ENCODE measurements at regions not wholly inside any gene's neighbourhood (a gene's known extent, or its start where the extent isn't known, plus 50 kb on each side); places are given as distances from the start of the nearest gene placed in this dataset.

- no peak for ATAC-seq
Observed at GRCh38 chr2:204184226-204184625, 247.7 kb downstream of the ICOS start.

DNA sequence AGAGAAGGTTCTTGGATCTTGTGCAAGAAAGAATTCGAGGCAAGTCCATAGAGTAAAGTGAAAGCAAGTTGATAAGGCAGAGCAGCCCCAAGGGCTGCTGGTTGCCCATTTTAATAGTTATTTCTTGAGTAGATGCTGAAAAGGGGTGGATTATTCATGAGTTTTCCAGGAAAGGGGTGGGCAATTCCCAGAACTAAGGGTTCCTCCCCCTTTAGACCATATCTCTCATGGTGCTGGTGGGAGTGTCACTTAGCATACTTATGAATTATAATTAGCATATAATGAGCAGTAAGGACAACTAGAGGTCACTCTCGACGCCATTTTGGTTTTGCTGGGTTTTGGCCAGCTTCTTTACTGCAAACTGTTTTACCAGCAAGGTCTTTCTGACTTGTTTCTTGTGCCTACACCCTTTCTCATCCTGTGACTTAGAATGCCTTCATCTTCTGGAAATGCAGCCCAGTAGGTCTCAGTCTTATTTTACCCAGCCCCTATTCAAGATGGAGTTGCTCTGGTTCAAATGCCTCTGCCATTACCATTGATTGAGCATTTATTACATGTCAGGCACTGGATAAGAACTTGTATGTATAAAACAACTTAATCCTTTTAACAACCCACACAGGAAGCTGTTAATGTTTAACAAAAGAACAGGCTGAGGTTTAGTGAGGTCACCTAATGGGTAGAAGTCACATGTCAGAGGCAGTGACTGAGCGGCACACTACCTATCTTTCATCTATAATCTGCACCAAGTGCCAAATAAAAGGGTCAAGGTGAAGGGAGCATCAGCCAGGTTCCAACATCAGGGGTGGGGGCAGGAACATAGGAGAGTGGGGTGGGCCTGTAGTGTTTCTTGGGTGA, 250.9 kb downstream of the ICOS start:
- ATAC-seq: no peak

DNA sequence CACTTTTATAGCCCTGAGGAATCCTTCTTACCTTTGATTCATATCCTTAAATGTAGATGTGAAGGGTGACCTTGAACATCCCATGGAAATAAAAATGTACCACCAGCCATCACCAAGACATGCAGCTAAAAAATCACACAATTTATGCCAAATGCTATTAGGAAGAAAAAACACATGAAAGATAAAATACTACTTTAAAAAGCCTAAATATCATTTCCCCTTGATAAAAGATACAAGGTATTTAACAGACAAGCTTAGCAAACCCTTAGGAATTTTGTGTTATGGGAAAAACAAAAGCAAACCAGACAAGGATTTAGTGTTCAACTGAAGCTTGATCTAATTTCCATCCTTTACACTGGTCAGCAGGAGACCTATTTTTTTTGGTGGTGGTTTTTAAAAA, 255.0 kb downstream of the ICOS start:
- no peak for ATAC-seq

GRCh38 chr2:204195498-204195897, 258.9 kb downstream of the ICOS start:
- no peak for ATAC-seq

DNA sequence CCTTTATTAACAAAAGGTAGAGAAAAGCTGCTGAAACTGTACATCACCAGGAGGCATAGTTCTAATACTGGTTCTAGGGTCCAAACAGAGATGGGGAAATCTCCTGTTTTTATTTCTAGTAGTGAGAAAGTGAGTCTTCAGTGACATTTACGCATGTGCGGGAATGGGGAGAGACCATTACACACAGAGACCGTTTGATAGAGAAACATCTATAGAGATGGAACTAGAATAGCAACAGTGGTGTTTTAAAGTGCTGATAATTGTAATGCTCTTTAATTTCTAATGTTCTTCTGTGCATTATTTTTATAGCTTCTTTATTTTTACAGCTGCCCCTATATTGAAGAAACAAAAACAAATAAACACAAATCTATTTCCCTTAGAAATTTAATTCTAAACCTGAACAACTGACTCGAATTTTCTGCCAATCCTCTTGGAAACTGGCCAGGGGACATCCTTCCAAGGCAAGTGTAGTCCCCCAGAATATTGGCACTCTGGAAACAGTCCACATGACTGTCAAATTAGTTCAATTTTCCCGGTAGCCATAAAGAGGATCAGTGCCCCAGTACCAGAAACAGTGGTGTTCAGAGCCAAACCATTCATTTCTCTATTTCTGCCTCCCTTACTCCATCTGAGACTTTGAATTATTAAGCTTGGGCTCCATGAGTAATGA, 260.9 kb downstream of the ICOS start:
- no peak for ATAC-seq

- peak; percentile 54 for ATAC-seq
Observed at GRCh38 chr2:204199357-204199756, 262.8 kb downstream of the ICOS start.

DNA sequence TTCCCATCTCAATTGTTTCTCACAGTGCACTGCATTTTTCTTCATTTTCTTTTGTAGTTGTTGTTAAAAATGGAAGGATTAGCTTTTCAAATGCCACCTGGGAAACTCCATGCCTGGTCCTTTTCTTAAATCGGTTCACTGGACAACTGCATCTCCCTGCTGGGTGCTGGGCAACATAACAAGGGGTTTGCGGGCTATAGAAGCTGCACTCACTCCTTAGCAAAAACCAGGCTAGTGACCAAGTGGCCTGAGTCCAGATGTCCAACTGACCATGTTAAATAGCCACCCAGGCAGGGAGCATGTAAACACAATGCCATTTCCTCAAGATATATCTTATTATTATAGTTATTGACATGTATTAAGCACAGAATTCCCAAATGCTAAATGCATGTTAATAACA, 264.9 kb downstream of the ICOS start:
- no peak for ATAC-seq

- no peak for ATAC-seq
Observed at GRCh38 chr2:204202253-204202652, 265.7 kb downstream of the ICOS start.

DNA sequence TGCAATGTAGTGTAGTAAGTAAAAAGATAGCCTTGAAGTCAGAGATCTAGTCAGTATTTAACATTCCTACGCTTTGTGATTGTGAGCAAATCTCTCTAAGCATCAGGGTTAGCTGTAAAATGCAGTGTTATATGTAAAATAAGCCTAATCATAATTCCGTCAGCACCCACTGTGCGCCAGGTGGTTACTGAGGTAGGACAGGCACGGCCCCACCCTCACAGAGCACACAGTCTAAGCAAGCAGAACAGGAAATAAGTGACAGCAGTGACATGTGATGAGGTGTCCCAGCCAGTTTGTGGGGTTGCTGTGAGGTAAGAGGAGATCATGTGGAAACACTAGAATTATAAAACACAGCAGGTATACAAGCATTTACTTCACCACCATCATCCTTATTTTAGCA, 267.1 kb downstream of the ICOS start:
- peak; percentile 97 for ATAC-seq

- ATAC-seq: no peak
Observed at GRCh38 chr2:204205082-204205481, 268.5 kb downstream of the ICOS start.

DNA sequence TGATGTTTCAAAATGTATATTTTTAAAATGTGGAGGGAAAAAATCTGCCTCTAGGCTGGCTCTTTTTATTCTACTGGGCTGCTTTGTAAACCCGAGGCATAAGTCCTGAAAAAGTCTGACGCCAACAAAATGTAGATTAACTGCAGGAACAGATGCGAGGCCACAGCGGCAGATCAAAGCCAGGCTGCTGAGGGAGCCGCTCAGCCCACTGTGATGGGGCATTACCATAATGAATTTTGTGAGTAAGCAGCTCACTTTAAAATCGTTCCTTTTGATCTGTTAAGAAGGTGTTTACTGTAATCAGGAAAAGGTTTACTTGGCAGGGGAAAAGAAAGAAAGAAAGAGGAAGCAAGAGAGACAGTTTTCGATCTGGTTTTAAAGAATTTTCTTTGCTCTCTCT, 269.0 kb downstream of the ICOS start:
- no peak for ATAC-seq

GRCh38 chr2:204207866-204208265, 271.3 kb downstream of the ICOS start:
- no peak for ATAC-seq

DNA sequence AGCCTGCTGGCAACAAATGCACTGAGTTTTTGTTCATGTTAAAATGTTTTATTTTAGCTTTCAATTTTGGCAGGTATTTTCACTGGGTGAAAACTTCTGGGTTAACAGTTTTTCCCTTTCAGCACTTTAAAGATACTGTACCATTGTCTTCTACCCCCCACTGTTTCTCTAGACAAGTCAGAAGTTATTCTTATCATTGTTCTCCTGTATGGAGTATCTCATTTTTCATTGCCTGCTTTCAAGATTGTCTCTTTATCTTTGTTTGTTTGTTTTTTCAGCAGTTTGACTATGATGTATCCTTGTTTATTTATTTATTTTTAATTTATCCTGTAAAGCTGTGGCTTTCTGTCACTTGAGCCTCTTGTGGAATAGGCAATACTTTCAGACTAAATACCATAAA, 277.0 kb downstream of the ICOS start:
- ATAC-seq: no peak

DNA sequence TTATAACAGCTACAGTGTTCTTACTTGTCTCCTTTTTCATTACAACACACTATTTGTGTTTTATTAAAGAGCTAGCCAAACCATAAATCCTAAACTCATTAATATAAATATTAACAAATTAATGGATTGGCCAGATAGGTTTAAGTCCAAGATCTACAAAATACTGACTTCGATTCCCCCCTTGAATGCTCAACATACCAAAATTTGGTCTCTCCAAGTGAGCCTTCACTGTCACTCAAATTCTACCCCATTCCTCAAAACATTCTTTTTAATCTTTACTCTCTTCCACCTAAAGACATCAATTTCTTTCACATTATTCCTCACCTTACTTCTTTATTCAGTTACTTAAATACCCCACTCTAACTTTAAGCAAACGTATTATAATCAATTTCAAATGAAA, 281.5 kb downstream of the ICOS start:
- no peak for ATAC-seq

DNA sequence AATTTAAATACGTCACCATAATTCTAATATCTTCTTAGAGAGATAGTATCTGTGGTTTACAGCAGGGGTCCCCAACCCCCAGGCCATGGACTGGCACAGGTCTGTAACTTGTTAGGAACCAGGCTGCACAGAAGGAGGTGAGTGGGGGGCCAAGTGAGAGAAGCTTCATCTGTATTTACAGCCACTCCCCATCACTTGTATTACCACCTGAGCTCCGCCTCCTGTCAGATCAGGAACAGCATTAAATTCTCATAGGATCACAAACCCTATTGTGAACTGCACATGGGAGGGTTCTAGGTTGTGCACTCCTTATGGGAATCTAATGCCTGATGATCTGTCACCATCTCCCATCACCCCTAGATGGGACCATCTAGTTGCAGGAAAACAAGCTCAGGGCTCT, 282.6 kb downstream of the ICOS start:
- ATAC-seq: no peak

DNA sequence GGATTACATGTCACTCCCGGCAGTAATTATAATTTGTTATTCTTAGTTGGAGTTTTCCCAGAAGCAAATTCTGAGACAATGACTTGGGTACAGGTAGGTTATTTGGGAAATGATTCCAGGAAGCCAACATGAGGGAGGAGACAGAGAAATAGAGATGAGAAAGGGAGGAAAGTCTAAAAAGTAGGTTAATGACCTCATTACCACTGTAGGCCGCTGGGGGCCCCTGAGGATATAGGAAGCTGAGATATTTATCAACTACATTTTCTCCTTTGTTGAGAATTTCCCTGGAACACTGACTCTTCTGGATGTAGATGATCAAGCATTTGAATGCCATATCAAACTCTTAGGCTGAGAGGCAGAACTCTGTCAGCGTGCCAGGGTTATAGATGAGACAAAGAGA, 284.3 kb downstream of the ICOS start:
- no peak for ATAC-seq

DNA sequence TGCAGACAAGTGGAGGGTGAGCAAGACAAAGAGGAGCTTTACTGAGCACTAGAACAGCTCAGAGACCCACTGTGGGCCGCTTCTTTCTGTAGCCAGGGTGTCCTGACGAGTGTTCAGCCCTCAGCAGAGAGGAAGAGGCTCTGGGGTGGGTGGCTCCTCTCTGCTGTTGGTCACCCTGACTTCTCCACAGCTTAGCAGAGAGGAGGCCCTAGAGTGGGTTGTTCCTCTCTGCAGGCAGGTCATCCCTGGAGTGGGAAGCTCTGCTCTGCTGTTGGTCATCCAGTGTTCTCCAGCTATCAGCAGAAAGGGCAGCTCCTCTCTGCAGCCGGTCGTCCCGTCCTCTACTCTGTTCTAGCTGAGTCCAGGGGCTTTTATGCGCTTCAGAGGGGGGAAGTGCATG, 286.5 kb downstream of the ICOS start:
- no peak for ATAC-seq

DNA sequence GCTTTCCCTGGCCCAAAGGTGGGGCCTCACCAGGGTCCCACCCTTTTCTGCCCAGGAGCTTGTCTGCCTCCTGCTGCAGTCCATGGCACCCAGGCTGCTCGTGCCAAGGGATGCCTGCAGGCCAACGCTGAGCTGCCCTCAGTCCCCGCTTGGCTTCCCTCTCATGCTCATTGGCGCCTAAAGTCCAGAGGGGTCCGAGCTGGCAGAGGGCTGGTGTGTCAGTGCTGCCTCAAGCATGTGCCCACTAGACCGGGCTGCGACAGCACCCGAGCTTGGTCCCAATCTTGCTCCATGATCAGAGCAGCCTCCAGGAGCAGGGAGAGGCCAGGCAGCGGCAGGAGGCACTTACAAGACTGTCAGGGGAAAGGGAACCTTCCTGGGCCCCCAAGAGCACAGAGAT, 287.0 kb downstream of the ICOS start:
- ATAC-seq: no peak

GRCh38 chr2:204225671-204226073, 289.1 kb downstream of the ICOS start:
- ATAC-seq: no peak

GRCh38 chr2:204226305-204226880, 289.8 kb downstream of the ICOS start:
- no peak for ATAC-seq

DNA sequence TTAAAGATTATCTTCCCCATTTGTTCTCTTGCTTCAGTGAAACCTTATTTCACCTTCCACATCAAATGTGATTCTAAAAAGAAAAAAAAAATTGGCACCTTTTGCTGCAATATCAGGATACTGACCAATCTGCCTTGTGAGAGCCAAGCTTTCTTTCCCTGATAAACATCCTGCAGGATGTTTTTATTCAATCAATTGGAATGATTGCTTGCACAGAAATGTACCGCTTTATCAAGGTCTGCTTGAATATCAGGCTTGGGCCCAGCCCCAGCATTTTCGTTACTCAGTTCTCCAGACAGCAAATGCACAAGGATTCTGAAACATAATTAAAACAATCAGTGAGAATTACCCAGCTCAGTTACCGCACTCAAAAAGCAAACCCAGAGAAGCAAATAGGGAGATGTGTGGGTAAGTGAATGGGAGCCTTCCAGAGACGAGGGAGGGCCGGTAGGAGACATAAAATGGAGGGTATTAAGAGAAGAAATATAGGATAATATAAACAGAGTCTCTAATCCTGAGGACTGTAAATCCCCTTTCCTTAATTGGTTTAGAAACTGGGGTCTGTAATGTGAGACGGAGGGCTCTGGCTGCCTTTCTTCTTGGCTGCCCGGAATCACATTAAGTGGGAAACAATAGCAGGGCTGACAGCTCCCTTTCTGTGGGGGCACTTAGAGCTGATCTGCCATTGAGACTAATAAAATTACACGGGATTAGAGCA, 291.8 kb downstream of the ICOS start:
- no peak for ATAC-seq

DNA sequence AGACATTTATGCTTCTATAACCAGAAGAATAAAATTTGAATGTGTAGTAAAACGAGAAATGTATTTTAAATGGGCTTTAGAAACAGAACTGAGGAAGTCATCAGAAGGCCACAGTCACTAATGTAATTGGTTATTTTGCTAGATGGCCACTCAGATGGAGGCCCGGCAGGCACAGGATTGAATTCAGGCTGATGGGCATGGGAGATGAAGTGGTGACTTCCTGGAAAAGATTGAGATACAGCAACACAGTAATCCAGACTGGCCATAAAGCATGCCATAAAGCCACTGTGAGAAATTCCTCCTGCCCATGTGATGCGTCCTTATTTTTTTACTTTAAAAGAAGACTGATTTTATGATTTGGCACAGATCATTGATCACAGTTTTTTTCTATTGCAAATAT, 297.7 kb downstream of the ICOS start:
- ATAC-seq: no peak

GRCh38 chr2:204234879-204235278, 298.3 kb downstream of the ICOS start:
- no peak for ATAC-seq
